Karpas-422 (cell line): ENCODE measurements at regions not wholly inside any gene's neighbourhood (a gene's known extent, or its start where the extent isn't known, plus 50 kb on each side); places are given as distances from the start of the nearest gene placed in this dataset.

Experiments used
- DNase-seq: peaks from one replicate; pipeline ENCODE4 v3.0.0-alpha.2; 2015
- H2AFZ ChIP-seq: fragments of 200-600 bp; sonication (generic); 2 replicates; pipeline ENCODE4 v1.6.1; 2014; ENCODE audit warnings: antibody characterized with exemption, low read length, mixed read lengths
- H3K27ac ChIP-seq: fragments of 200-600 bp; sonication (generic); 2 replicates; pipeline ENCODE4 v1.5.1; 2014; ENCODE audit warnings: mild to moderate bottlenecking, low read length, moderate library complexity
- H3K27me3 ChIP-seq: fragments of 200-600 bp; sonication (generic); 2 replicates; pipeline ENCODE4 v1.6.1; 2014; ENCODE audit warnings: low read length, mixed read lengths
- H3K36me3 ChIP-seq: fragments of 200-600 bp; sonication (generic); 2 replicates; pipeline ENCODE4 v1.6.1; 2014; ENCODE audit warnings: low read length, mixed read lengths; ENCODE audit not compliant: insufficient read depth
- H3K4me1 ChIP-seq: fragments of 200-600 bp; sonication (generic); 2 replicates; pipeline ENCODE4 v1.6.1; 2014; ENCODE audit warnings: mild to moderate bottlenecking, low read length, mixed read lengths
- H3K4me2 ChIP-seq: fragments of 200-600 bp; sonication (generic); 2 replicates; pipeline ENCODE4 v1.6.1; 2014; ENCODE audit warnings: low read length, low read depth, mild to moderate bottlenecking; ENCODE audit not compliant: poor library complexity, severe bottlenecking
- H3K4me3 ChIP-seq: fragments of 200-600 bp; sonication (generic); 2 replicates; pipeline ENCODE4 v1.5.1; 2014; ENCODE audit warnings: mild to moderate bottlenecking, antibody characterized with exemption, low read length, mixed read lengths
- H3K79me2 ChIP-seq: fragments of 200-600 bp; sonication (generic); 2 replicates; pipeline ENCODE4 v1.6.1; 2014; ENCODE audit warnings: mild to moderate bottlenecking, low read length, mixed read lengths
- H3K9ac ChIP-seq: fragments of 200-600 bp; sonication (generic); 2 replicates; pipeline ENCODE4 v1.6.0; 2014; ENCODE audit warnings: low read length
- H3K9me2 ChIP-seq: fragments of 200-600 bp; sonication (generic), shearing (Covaris generic); replicated peaks from 2 replicates; pipeline ENCODE4 v1.6.0; 2014; ENCODE audit warnings: mild to moderate bottlenecking, low read length, moderate library complexity; ENCODE audit not compliant: insufficient read depth
- H3K9me3 ChIP-seq: fragments of 300-700, 200-600 bp; sonication (generic); 2 replicates; pipeline ENCODE4 v1.6.1; 2014; ENCODE audit warnings: low read length, mixed read lengths
- H4K20me1 ChIP-seq: fragments of 200-600 bp; sonication (generic); 2 replicates; pipeline ENCODE4 v1.6.1; 2014; ENCODE audit warnings: mild to moderate bottlenecking, antibody characterized with exemption, low read length, low read depth; ENCODE audit not compliant: insufficient read depth

DNA sequence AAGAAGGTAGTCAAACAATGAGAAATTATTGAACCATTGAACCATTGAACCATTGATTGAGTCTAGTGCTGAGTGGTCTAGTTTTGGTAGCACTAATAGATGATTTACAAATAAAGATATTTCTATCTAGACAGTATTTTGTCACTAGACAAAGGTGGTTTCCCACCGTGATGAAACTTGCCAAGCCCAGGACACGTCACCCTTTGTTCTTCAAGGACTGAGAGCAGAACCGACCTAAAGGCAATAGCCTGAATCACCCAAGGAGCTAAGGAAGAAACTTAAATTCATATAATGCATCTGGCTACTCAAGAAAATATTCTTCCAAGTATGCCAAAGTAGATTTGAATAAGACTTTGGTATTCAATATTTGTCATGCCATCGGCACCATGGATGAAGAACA lies 103.3 kb downstream of the ESM1 start:
- H3K36me3 ChIP-seq = no peaks in the 10 kb centered on the region
- H3K9me3 ChIP-seq = no peaks in the 10 kb centered on the region
- H3K27ac ChIP-seq = no peak overlapping the region
- H2AFZ ChIP-seq = no peak overlapping the region
- H3K4me2 ChIP-seq = no peak overlapping the region
- no peak overlapping the region for H3K9ac ChIP-seq
- no peaks in the 10 kb centered on the region for H3K79me2 ChIP-seq
- peaks cover 18% of the 10 kb centered on the region for H3K4me1 ChIP-seq
- H3K4me3 ChIP-seq = no peak overlapping the region
- H4K20me1 ChIP-seq = no peaks in the 10 kb centered on the region
- no peak for DNase-seq
- H3K27me3 ChIP-seq = no peaks in the 10 kb centered on the region
- H3K9me2 ChIP-seq = no peaks in the 10 kb centered on the region

- Histone ChIP-seq H3K27ac (no peak overlapping the region), H3K4me2 (no peak overlapping the region), H3K9me2 (no peaks in the 10 kb centered on the region), H3K36me3 (no peaks in the 10 kb centered on the region), H3K9me3 (no peaks in the 10 kb centered on the region), H2AFZ (no peak overlapping the region), H3K79me2 (no peaks in the 10 kb centered on the region), H4K20me1 (no peaks in the 10 kb centered on the region), H3K4me1 (peaks cover 12% of the 10 kb centered on the region), H3K9ac (no peak overlapping the region), H3K4me3 (no peak overlapping the region), H3K27me3 (no peaks in the 10 kb centered on the region)
- DNase-seq = no peak
Measured at GRCh38 chr5:54881286-54882005, 103.9 kb downstream of the ESM1 start.

GRCh38 chr5:54876976-54877375 lies 108.4 kb downstream of the ESM1 start:
- H4K20me1 ChIP-seq = no peaks in the 10 kb centered on the region
- H3K4me3 ChIP-seq = no peak overlapping the region
- no peak overlapping the region for H3K4me2 ChIP-seq
- H3K9me3 ChIP-seq = no peaks in the 10 kb centered on the region
- no peaks in the 10 kb centered on the region for H3K36me3 ChIP-seq
- no peaks in the 10 kb centered on the region for H3K4me1 ChIP-seq
- DNase-seq = no peak
- no peaks in the 10 kb centered on the region for H3K9me2 ChIP-seq
- H2AFZ ChIP-seq = no peak overlapping the region
- H3K27ac ChIP-seq = no peak overlapping the region
- H3K27me3 ChIP-seq = no peaks in the 10 kb centered on the region
- H3K9ac ChIP-seq = no peak overlapping the region
- no peaks in the 10 kb centered on the region for H3K79me2 ChIP-seq

- H3K4me3 ChIP-seq = no peak overlapping the region
- H3K27me3 ChIP-seq = no peaks in the 10 kb centered on the region
- H3K36me3 ChIP-seq = no peaks in the 10 kb centered on the region
Measured at GRCh38 chr5:54876556-54876955, 108.8 kb downstream of the ESM1 start.

GRCh38 chr5:54874337-54875021 lies 110.9 kb downstream of the ESM1 start:
- no peak for DNase-seq
- H3K4me3 ChIP-seq = no peak overlapping the region
- no peaks in the 10 kb centered on the region for H3K9me3 ChIP-seq
- H3K27ac ChIP-seq = no peak overlapping the region
- H3K9me2 ChIP-seq = no peaks in the 10 kb centered on the region
- no peaks in the 10 kb centered on the region for H3K27me3 ChIP-seq
- H3K79me2 ChIP-seq = no peaks in the 10 kb centered on the region
- H3K9ac ChIP-seq = no peak overlapping the region
- H3K4me2 ChIP-seq = no peak overlapping the region
- H3K36me3 ChIP-seq = no peaks in the 10 kb centered on the region
- H4K20me1 ChIP-seq = no peaks in the 10 kb centered on the region
- H2AFZ ChIP-seq = no peak overlapping the region
- no peaks in the 10 kb centered on the region for H3K4me1 ChIP-seq

More at GRCh38 chr5:54876556-54876955, 108.8 kb downstream of the ESM1 start:
- Histone ChIP-seq H3K9me2 (no peaks in the 10 kb centered on the region), H3K4me2 (no peak overlapping the region), H3K9ac (no peak overlapping the region), H4K20me1 (no peaks in the 10 kb centered on the region), H2AFZ (no peak overlapping the region), H3K9me3 (no peaks in the 10 kb centered on the region), H3K4me1 (no peaks in the 10 kb centered on the region), H3K79me2 (no peaks in the 10 kb centered on the region), H3K27ac (no peak overlapping the region)
- DNase-seq = no peak

- Histone ChIP-seq H3K9me3 (no peaks in the 10 kb centered on the region), H3K27me3 (no peaks in the 10 kb centered on the region), H3K9me2 (no peaks in the 10 kb centered on the region), H3K27ac (no peak overlapping the region), H3K9ac (no peak overlapping the region), H3K4me3 (no peak overlapping the region), H3K79me2 (no peaks in the 10 kb centered on the region), H3K4me2 (no peak overlapping the region), H4K20me1 (no peaks in the 10 kb centered on the region), H3K36me3 (no peaks in the 10 kb centered on the region), H2AFZ (no peak overlapping the region), H3K4me1 (no peaks in the 10 kb centered on the region)
- no peak for DNase-seq
Measured at GRCh38 chr5:54873691-54874090, 111.7 kb downstream of the ESM1 start.

DNA sequence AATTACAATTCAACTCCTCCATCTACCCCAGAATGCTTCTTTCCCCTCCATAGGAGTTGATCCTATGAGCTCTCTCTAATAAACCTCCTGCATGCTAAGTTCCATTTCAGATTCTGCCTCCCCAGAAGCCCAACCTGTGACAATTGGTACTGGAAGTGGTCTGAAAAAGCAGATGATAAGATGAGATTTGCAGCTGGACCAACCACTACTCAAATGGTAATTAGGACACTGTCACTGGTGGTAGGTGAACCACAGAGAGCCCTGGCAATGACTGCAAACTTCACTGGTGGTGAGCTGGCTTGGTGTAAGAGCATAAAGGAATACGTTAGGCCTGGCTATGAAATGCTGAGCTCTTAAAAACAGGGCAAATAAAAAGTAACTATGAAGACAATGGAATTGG lies 112.6 kb downstream of the ESM1 start:
- H2AFZ ChIP-seq = no peak overlapping the region
- no peaks in the 10 kb centered on the region for H3K9me3 ChIP-seq
- H3K36me3 ChIP-seq = no peaks in the 10 kb centered on the region
- DNase-seq = no peak
- H3K27ac ChIP-seq = no peak overlapping the region
- no peaks in the 10 kb centered on the region for H3K27me3 ChIP-seq
- no peaks in the 10 kb centered on the region for H3K9me2 ChIP-seq
- no peak overlapping the region for H3K4me2 ChIP-seq
- H3K4me1 ChIP-seq = no peaks in the 10 kb centered on the region
- no peak overlapping the region for H3K9ac ChIP-seq
- H3K79me2 ChIP-seq = no peaks in the 10 kb centered on the region
- no peak overlapping the region for H3K4me3 ChIP-seq
- H4K20me1 ChIP-seq = no peaks in the 10 kb centered on the region

DNA sequence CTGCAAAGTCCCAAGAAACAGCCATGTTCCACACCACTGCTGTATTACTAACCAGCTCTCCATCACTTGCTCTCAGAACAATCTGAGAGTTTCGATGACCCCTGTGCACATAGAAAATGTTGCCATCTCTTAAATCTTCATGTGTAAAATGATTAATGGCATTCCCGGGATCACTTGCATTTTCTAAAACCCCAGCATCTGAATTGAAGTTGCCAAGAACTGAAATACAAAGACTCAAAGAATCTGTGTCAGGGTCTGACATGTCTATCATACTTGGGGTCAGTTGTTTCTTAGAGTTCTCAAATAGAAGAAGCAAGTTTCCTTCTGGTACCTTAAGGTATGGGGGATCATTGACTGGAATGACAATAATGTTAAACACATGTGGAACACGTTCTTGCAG lies 115.1 kb downstream of the ESM1 start:
- H4K20me1 ChIP-seq = no peaks in the 10 kb centered on the region
- no peak overlapping the region for H3K4me3 ChIP-seq
- H3K9me3 ChIP-seq = no peaks in the 10 kb centered on the region
- no peaks in the 10 kb centered on the region for H3K79me2 ChIP-seq
- no peak overlapping the region for H3K9ac ChIP-seq
- H3K36me3 ChIP-seq = no peaks in the 10 kb centered on the region
- H3K27ac ChIP-seq = no peak overlapping the region
- no peak overlapping the region for H3K4me2 ChIP-seq
- H3K27me3 ChIP-seq = no peaks in the 10 kb centered on the region
- DNase-seq = no peak
- no peaks in the 10 kb centered on the region for H3K9me2 ChIP-seq
- H3K4me1 ChIP-seq = no peaks in the 10 kb centered on the region
- no peak overlapping the region for H2AFZ ChIP-seq
